Jurkat, Clone E6-1 (cell line): ENCODE measurements at regions not wholly inside any gene's neighbourhood (a gene's known extent, or its start where the extent isn't known, plus 50 kb on each side); places are given as distances from the start of the nearest gene placed in this dataset.
A peak's percentile ranks its signal among the peaks of the same experiment; 100 is the strongest.

Experiments used
- DNase-seq: peaks from one replicate; pipeline ENCODE4 v3.0.0-alpha.2; 2011; ENCODE audit warnings: low read depth, low spot score
- H3K4me3 ChIP-seq: 2 replicates; pipeline ENCODE4 v1.5.1; 2011; ENCODE audit warnings: mild to moderate bottlenecking, low read length, control low read depth, moderate library complexity

- no peak for DNase-seq
- H3K4me3 ChIP-seq = no peak overlapping the region
Measured at GRCh38 chr5:5666076-5666365, 243.5 kb downstream of the ICE1 start.

- DNase-seq = no peak
- no peak overlapping the region for H3K4me3 ChIP-seq
Measured at GRCh38 chr5:5665225-5666075, 243.0 kb downstream of the ICE1 start.

GRCh38 chr5:5658889-5659465 lies 236.5 kb downstream of the ICE1 start:
- no peak overlapping the region for H3K4me3 ChIP-seq
- DNase-seq = no peak

- no peak for DNase-seq
- H3K4me3 ChIP-seq = no peak overlapping the region
Measured at GRCh38 chr5:5658226-5658625, 235.7 kb downstream of the ICE1 start.

- H3K4me3 ChIP-seq = no peak overlapping the region
- peak; percentile 14 for DNase-seq
Measured at GRCh38 chr5:5652181-5652580, 229.7 kb downstream of the ICE1 start.

- no peak for DNase-seq
- H3K4me3 ChIP-seq = no peak overlapping the region
Measured at GRCh38 chr5:5650949-5651348, 228.5 kb downstream of the ICE1 start.

GRCh38 chr5:5650242-5650641 lies 227.8 kb downstream of the ICE1 start:
- DNase-seq = no peak
- no peak overlapping the region for H3K4me3 ChIP-seq

- H3K4me3 ChIP-seq = no peak overlapping the region
- DNase-seq = no peak
Measured at GRCh38 chr5:5649641-5650040, 227.2 kb downstream of the ICE1 start.

GRCh38 chr5:5648694-5649093 lies 226.2 kb downstream of the ICE1 start:
- H3K4me3 ChIP-seq = no peak overlapping the region
- DNase-seq = no peak

- no peak overlapping the region for H3K4me3 ChIP-seq
- DNase-seq = no peak
Measured at GRCh38 chr5:5645891-5646290, 223.4 kb downstream of the ICE1 start.

GRCh38 chr5:5645198-5645597 lies 222.7 kb downstream of the ICE1 start:
- no peak for DNase-seq
- H3K4me3 ChIP-seq = no peak overlapping the region

GRCh38 chr5:5644249-5644648 lies 221.8 kb downstream of the ICE1 start:
- DNase-seq = no peak
- no peak overlapping the region for H3K4me3 ChIP-seq

GRCh38 chr5:5643481-5643880 lies 221.0 kb downstream of the ICE1 start:
- no peak overlapping the region for H3K4me3 ChIP-seq
- no peak for DNase-seq

GRCh38 chr5:5638211-5638610 lies 215.7 kb downstream of the ICE1 start:
- no peak for DNase-seq
- H3K4me3 ChIP-seq = no peak overlapping the region

GRCh38 chr5:5637173-5637572 lies 214.7 kb downstream of the ICE1 start:
- no peak for DNase-seq
- H3K4me3 ChIP-seq = no peak overlapping the region

- no peak for DNase-seq
Measured at GRCh38 chr5:5634817-5635216, 212.3 kb downstream of the ICE1 start.

GRCh38 chr5:5633579-5633978 lies 211.1 kb downstream of the ICE1 start:
- H3K4me3 ChIP-seq = no peak overlapping the region
- no peak for DNase-seq

More at GRCh38 chr5:5634817-5635216, 212.3 kb downstream of the ICE1 start:
- no peak overlapping the region for H3K4me3 ChIP-seq

- H3K4me3 ChIP-seq = no peak overlapping the region
- no peak for DNase-seq
Measured at GRCh38 chr5:5632678-5633077, 210.2 kb downstream of the ICE1 start.

GRCh38 chr5:5629607-5629978 lies 207.1 kb downstream of the ICE1 start:
- DNase-seq = no peak
- no peak overlapping the region for H3K4me3 ChIP-seq

- no peak for DNase-seq
Measured at GRCh38 chr5:5628866-5629606, 206.6 kb downstream of the ICE1 start.

More at GRCh38 chr5:5628866-5629606, 206.6 kb downstream of the ICE1 start:
- no peak overlapping the region for H3K4me3 ChIP-seq
